ENCODE measurements at regions not wholly inside any gene's neighbourhood (a gene's known extent, or its start where the extent isn't known, plus 50 kb on each side); places are given as distances from the start of the nearest gene placed in this dataset.

- no peak for TF ChIP-seq CTCF (IDR thresholded peaks at IDR 0.05; ENCODE audit: low read length)
- no peak for TF ChIP-seq EZH2 (IDR thresholded peaks at IDR 0.05; ENCODE audit: borderline replicate concordance, low read length)
These were observed 139.6 kb downstream of the DYRK2 start for GRCh38 chr12:67788118-67788517.

Data from OCI-LY1 (cell line).